ENCODE measurements at regions not wholly inside any gene's neighbourhood (a gene's known extent, or its start where the extent isn't known, plus 50 kb on each side); places are given as distances from the start of the nearest gene placed in this dataset.

DNA sequence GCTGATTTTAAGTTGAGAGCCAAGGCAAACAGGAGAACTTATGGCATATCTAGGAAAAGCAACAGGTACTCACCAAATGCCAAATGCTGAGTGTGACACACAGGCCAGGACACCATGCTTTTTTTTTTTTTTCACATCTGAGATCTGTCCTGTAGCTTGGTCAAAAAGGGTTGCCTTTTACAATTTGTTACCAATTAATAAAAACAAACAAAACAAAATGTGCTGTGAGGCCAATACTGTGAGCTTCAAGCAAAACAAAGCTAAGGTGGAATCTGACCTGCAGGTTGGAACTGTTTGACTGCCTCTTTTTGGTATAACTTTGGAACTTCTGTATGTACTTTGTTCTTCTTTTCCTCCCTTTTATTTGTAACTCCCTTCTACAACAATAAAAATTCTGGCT lies 548.5 kb upstream of the IGFBP7 start:
- no peak for TF ChIP-seq POLR2A (IDR thresholded peaks at IDR 0.05)
- no peak for TF ChIP-seq EP300 (IDR thresholded peaks at IDR 0.05)
- TF ChIP-seq, protein P1, sequence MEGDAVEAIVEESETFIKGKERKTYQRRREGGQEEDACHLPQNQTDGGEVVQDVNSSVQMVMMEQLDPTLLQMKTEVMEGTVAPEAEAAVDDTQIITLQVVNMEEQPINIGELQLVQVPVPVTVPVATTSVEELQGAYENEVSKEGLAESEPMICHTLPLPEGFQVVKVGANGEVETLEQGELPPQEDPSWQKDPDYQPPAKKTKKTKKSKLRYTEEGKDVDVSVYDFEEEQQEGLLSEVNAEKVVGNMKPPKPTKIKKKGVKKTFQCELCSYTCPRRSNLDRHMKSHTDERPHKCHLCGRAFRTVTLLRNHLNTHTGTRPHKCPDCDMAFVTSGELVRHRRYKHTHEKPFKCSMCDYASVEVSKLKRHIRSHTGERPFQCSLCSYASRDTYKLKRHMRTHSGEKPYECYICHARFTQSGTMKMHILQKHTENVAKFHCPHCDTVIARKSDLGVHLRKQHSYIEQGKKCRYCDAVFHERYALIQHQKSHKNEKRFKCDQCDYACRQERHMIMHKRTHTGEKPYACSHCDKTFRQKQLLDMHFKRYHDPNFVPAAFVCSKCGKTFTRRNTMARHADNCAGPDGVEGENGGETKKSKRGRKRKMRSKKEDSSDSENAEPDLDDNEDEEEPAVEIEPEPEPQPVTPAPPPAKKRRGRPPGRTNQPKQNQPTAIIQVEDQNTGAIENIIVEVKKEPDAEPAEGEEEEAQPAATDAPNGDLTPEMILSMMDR (IDR thresholded peaks at IDR 0.05), result no peak
